Osteoblast (primary cell): ENCODE measurements at regions not wholly inside any gene's neighbourhood (a gene's known extent, or its start where the extent isn't known, plus 50 kb on each side); places are given as distances from the start of the nearest gene placed in this dataset.

Experiments used
- DNase-seq: peaks from one replicate; pipeline ENCODE4 v3.0.0; 2011; ENCODE audit warnings: low spot score, mixed read lengths; ENCODE audit not compliant: insufficient read length; ENCODE audit errors: missing footprints
- H2AFZ ChIP-seq: 2 replicates; pipeline ENCODE4 v1.6.0; 2011; ENCODE audit warnings: mild to moderate bottlenecking, low read length
- H3K27ac ChIP-seq: 2 replicates; pipeline ENCODE4 v1.5.1; 2011; ENCODE audit warnings: mild to moderate bottlenecking, low read depth, low read length, moderate library complexity
- H3K27me3 ChIP-seq: 2 replicates; pipeline ENCODE4 v1.6.0; 2012; ENCODE audit warnings: mild to moderate bottlenecking, control low read depth, inconsistent platforms, low read length, moderate library complexity; ENCODE audit not compliant: insufficient read depth
- H3K36me3 ChIP-seq: 2 replicates; pipeline ENCODE4 v1.5.1; 2011; ENCODE audit warnings: mild to moderate bottlenecking, low read length, control low read depth, moderate library complexity; ENCODE audit not compliant: insufficient read depth
- H3K4me1 ChIP-seq: 2 replicates; pipeline ENCODE4 v1.5.1; 2011; ENCODE audit warnings: mild to moderate bottlenecking, low read length, control low read depth, moderate library complexity; ENCODE audit not compliant: insufficient read depth
- H3K4me2 ChIP-seq: 2 replicates; pipeline ENCODE4 v1.6.0; 2011; ENCODE audit warnings: mild to moderate bottlenecking, low read length; ENCODE audit not compliant: insufficient read depth
- H3K4me3 ChIP-seq: fragments of 200-600 bp; sonication (generic); 3 replicates; pipeline ENCODE4 v1.5.1; 2012; ENCODE audit warnings: mild to moderate bottlenecking, low read length, inconsistent platforms; ENCODE audit not compliant: insufficient read depth
- H3K79me2 ChIP-seq: 2 replicates; pipeline ENCODE4 v1.6.0; 2012; ENCODE audit warnings: mild to moderate bottlenecking, low read length, control low read depth, inconsistent platforms; ENCODE audit not compliant: insufficient read depth
- H3K9me3 ChIP-seq: 2 replicates; pipeline ENCODE4 v1.5.1; 2011; ENCODE audit warnings: low read depth, low read length, control low read depth
- H4K20me1 ChIP-seq: 2 replicates; pipeline ENCODE4 v1.6.0; 2012; ENCODE audit warnings: mild to moderate bottlenecking, low read length, control low read depth; ENCODE audit not compliant: insufficient read depth
- CTCF ChIP-seq: IDR thresholded peaks from 2 replicates; pipeline ENCODE4 v1.5.1; 2011; ENCODE audit warnings: mild to moderate bottlenecking, low read depth, low read length, moderate library complexity; ENCODE audit errors: extremely low read depth

- Histone ChIP-seq H3K4me3 (no peak overlapping the region), H3K27me3 (no peaks in the 10 kb centered on the region), H3K36me3 (no peaks in the 10 kb centered on the region), H4K20me1 (no peaks in the 10 kb centered on the region), H3K9me3 (no peaks in the 10 kb centered on the region), H3K79me2 (no peaks in the 10 kb centered on the region), H3K4me2 (no peak overlapping the region), H2AFZ (no peak overlapping the region), H3K27ac (no peak overlapping the region), H3K4me1 (no peaks in the 10 kb centered on the region)
- no peak for DNase-seq
- no peak for TF ChIP-seq CTCF
Measured at GRCh38 chr10:84698989-84699388, 370.6 kb downstream of the CCSER2 start.

DNA sequence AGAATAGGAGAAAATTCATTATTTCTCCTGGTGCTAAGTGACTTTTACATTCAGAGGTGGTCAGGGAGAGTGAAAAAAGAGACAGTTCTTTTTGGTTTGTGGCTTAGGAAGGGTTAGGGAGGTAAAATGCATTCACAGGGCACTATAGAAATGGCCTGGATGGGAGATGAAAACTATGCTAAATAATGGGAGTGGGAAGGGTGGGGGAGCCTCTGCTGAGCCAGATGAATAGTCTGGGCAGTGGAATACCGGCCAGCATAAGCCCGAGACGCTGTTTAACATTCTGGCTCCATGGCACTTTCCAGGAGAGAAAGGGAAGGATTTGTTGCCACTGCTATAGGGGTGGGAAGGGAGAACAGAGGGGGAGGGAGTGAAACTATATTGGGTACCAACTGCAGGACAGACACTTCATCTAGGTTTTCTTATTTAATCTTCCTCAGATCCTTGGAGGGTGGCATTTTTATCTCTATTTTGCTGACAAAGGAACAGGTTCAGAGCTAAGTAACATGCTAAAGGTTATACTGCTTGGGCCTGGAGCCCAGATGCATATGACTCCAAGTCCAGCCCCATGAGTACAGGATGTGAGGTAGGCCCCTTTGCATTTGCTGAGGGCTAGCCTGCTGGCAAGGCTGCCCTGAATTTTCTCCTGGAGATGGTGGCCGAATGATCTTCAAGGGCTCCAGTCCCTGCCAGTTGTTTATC is 372.4 kb downstream of the CCSER2 start:
- no peaks in the 10 kb centered on the region for H3K36me3 ChIP-seq
- H3K4me3 ChIP-seq = no peak overlapping the region
- H3K4me1 ChIP-seq = no peaks in the 10 kb centered on the region

DNA sequence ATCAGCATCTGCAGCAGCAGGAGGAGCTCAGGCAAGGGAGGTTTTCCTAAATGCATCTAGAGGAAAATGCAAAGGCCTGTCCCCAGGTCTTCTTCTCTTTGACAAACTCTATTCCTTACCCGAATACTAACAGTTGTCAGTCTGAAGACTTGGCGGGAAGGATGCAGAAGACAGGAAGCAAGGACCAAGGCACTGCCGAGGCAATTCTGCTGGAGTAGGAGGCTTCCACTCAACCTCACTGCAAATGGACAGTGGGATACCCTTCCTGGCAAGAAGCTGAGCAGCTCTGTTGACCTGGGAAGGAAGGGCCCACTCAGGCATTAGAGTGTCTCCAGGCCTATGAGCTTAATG is 373.0 kb downstream of the CCSER2 start:
- Histone ChIP-seq H4K20me1 (no peaks in the 10 kb centered on the region), H3K27me3 (no peaks in the 10 kb centered on the region), H3K4me3 (no peak overlapping the region), H3K27ac (no peak overlapping the region), H3K4me1 (no peaks in the 10 kb centered on the region), H3K36me3 (no peaks in the 10 kb centered on the region), H2AFZ (no peak overlapping the region), H3K9me3 (no peaks in the 10 kb centered on the region), H3K4me2 (no peak overlapping the region), H3K79me2 (no peaks in the 10 kb centered on the region)
- TF ChIP-seq CTCF = no peak
- DNase-seq = no peak

More for the DNA sequence above, 372.4 kb downstream of the CCSER2 start:
- Histone ChIP-seq H4K20me1 (no peaks in the 10 kb centered on the region), H3K27ac (no peak overlapping the region), H3K79me2 (no peaks in the 10 kb centered on the region), H2AFZ (no peak overlapping the region), H3K27me3 (no peaks in the 10 kb centered on the region), H3K4me2 (no peak overlapping the region), H3K9me3 (no peaks in the 10 kb centered on the region)
- no peak for TF ChIP-seq CTCF
- no peak for DNase-seq

DNA sequence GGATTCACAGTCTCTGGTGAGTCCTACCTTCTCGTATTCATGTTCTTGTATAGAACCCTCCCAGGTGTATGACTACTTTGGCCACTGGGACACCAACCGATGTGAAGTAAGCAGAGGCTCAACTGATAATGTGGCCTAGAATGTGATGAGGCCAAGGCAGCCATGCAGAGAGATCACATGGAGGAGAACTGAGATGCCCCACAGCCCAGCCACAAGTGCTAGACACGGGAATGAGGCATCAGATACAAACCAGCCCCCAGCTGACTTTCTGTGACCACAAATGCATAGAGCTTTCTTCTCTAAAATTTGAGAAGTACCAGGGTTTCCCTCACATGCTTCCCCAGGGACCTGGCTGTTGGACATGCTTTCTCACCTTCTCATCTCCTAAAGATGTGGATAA is 375.7 kb downstream of the CCSER2 start:
- no peaks in the 10 kb centered on the region for H3K79me2 ChIP-seq
- no peaks in the 10 kb centered on the region for H3K9me3 ChIP-seq
- H3K4me2 ChIP-seq = no peak overlapping the region
- TF ChIP-seq CTCF = no peak
- H3K27ac ChIP-seq = no peak overlapping the region
- H3K36me3 ChIP-seq = no peaks in the 10 kb centered on the region
- H3K4me3 ChIP-seq = no peak overlapping the region
- H3K4me1 ChIP-seq = no peaks in the 10 kb centered on the region
- no peak for DNase-seq
- no peak overlapping the region for H2AFZ ChIP-seq
- H3K27me3 ChIP-seq = no peaks in the 10 kb centered on the region
- no peaks in the 10 kb centered on the region for H4K20me1 ChIP-seq
